Fibroblast of the aortic adventitia (primary cell): ENCODE measurements at regions not wholly inside any gene's neighbourhood (a gene's known extent, or its start where the extent isn't known, plus 50 kb on each side); places are given as distances from the start of the nearest gene placed in this dataset.

Experiments used
- DNase-seq: peaks from one replicate; pipeline ENCODE4 v3.0.0-alpha.2; 2010; ENCODE audit warnings: low read depth
- H3K4me3 ChIP-seq: 2 replicates; pipeline ENCODE4 v1.5.1; 2011; ENCODE audit warnings: low read depth, mild to moderate bottlenecking, control low read depth, low read length, moderate library complexity
- TF ChIP-seq, protein P1 (sequence below): IDR thresholded peaks from 2 replicates; pipeline ENCODE4 v1.5.1; 2011; ENCODE audit warnings: mild to moderate bottlenecking, low read length, control low read depth, inconsistent platforms; ENCODE audit not compliant: insufficient read depth

DNA sequence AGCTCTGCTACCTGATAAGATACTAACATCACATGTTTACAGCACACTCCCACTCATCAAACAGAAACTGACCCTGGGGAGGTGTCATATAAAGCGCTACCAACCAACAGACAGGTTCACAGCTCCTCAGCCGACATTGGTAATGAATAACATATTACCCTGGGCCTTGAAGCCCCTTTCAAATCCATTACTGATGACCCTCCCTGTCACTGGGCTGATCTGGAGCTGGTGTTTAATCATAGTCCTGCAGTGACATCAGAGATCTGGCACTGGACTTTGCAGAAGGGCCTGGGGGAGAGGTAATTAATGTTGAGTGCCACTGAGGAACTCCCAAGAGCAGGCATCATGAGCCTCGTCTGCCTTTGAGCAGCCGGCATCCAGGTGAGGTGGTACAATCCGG lies 306.5 kb upstream of the NFE2L3 start:
- H3K4me3 ChIP-seq: no peak overlapping the region
- TF ChIP-seq, protein P1, sequence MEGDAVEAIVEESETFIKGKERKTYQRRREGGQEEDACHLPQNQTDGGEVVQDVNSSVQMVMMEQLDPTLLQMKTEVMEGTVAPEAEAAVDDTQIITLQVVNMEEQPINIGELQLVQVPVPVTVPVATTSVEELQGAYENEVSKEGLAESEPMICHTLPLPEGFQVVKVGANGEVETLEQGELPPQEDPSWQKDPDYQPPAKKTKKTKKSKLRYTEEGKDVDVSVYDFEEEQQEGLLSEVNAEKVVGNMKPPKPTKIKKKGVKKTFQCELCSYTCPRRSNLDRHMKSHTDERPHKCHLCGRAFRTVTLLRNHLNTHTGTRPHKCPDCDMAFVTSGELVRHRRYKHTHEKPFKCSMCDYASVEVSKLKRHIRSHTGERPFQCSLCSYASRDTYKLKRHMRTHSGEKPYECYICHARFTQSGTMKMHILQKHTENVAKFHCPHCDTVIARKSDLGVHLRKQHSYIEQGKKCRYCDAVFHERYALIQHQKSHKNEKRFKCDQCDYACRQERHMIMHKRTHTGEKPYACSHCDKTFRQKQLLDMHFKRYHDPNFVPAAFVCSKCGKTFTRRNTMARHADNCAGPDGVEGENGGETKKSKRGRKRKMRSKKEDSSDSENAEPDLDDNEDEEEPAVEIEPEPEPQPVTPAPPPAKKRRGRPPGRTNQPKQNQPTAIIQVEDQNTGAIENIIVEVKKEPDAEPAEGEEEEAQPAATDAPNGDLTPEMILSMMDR: no peak
- no peak for DNase-seq

- TF ChIP-seq, protein P1: no peak
- DNase-seq: peak; percentile 98
- no peak overlapping the region for H3K4me3 ChIP-seq
Measured at GRCh38 chr7:25846722-25847121, 305.3 kb upstream of the NFE2L3 start.

GRCh38 chr7:25847336-25848070 lies 304.5 kb upstream of the NFE2L3 start:
- DNase-seq: peak; percentile 78
- no peak overlapping the region for H3K4me3 ChIP-seq
- TF ChIP-seq, protein P1: no peak

DNA sequence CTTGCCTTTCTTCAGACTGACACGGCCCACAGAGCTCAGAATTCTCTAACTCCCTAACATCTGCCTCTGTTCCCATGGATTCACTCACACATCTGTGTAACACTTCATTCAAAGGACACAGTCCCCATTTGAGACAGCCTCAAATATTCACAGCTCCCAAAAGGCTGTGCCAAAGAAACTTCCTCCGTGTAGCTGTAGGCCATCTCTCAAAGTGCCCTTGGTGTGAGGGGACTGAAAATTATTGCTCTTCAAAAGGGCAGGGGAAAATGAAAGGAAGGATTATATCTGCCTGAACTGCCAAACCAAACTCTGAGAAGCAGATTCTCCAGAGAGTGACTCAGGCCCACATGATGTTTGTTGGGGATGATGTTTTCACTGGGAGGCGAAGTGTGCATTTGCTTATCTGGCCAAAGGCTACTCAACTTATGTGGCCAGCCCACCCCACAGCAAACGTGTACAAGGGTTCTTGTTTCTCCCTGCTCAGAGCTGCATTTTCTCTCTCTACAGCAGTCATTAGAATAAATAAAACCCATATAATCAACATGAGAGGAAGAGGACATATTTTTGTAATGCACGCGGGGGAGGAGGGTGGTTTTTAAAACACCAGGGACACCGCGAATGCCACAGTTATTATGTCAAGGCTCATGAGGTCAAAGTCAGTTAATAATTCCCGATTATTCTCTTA lies 302.4 kb upstream of the NFE2L3 start:
- peak; percentile 92 for DNase-seq
- peak overlapping the region; percentile 34 for H3K4me3 ChIP-seq
- TF ChIP-seq, protein P1: no peak

DNA sequence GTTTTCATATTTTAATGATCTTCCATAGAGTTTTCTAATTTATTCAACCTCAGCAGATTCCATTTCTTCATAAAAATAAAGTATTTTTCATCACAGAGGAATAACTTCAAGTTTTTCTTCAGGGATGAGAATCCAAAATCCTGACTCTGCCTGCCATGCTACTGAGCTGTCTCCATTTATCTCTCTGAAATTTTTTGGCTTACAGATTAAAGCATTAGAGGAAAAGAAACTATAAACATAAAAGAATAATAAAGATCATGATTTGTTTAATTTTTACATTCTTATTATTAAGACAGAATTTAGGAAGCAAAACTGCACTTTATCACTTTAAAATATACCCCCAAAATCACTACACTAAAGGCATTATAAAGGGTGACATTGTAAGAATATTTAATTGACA lies 301.8 kb upstream of the NFE2L3 start:
- no peak for DNase-seq
- TF ChIP-seq, protein P1: no peak
- H3K4me3 ChIP-seq: no peak overlapping the region

GRCh38 chr7:25850735-25851134 lies 301.3 kb upstream of the NFE2L3 start:
- TF ChIP-seq, protein P1: no peak
- no peak for DNase-seq
- H3K4me3 ChIP-seq: no peak overlapping the region
